ENCODE measurements at regions not wholly inside any gene's neighbourhood (a gene's known extent, or its start where the extent isn't known, plus 50 kb on each side); places are given as distances from the start of the nearest gene placed in this dataset.

DNA sequence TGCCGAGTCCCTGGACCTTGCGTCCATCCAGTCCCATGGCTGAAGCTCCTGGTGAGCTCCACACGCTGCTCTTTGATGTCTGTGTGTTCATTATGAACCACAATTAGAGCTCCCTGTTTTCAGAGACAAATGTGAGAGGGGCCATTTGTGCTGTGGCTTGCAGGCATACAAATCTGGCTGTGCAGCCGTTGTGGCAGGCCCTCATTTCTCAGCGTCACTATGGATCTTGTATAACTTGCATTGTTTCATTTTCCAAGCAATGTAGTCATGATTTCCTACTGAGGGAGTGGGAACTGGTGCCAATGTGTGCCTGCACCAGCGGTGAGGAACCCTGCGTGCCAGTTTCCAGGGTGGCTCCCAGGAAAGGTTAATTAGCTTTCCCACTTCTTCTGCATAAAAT, 542.6 kb downstream of the TMEM114 start (continued):
- TF ChIP-seq CHD7 (IDR thresholded peaks at IDR 0.05; ENCODE audit: insufficient replicate concordance, low read length): no peak
